ENCODE measurements at regions not wholly inside any gene's neighbourhood (a gene's known extent, or its start where the extent isn't known, plus 50 kb on each side); places are given as distances from the start of the nearest gene placed in this dataset.
A peak's percentile ranks its signal among the peaks of the same experiment; 100 is the strongest.
"Not testable (repeated sequence)": the region's sequence is repeated elsewhere in the genome, so short reads cannot be mapped to it uniquely, and the experiment has no call there.

DNA sequence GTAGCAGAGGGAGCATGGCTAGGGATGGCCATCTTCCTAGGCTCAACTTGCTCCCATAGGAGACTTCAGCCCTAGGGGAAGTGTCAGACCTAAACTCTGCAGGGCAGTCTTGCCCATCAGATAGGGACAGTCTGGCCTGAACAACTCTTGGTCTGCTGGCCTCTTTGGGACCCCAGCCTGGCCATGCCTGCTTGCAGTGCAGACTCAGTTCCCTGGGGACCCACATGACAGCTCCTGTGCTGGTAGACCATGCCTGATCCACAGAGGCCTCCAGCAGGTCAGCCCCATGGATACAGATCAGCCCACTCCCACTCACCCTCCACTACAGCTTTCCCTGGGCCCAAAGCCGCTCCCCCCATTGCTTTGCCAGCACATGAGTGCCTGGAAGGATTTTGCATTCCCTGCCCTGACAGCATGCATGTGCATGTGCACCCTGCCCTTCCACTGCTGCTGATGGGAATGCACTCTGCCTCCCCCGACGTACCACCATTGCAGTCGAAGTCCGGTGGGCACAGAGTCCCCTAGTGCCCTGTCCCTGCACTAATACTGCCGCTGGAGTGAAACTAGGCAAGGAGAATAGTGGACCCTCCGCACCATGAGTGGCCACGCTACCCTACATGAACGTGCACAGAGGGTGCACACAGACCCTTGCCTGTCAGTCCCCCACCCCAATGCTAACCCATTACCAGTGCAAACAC, 841.4 kb downstream of the FSCB start:
- Histone ChIP-seq H4K8ac (ENCODE audit: low read depth, low read length) (no peak overlapping the region), H3K56ac (ENCODE audit: low read length) (no peak overlapping the region), H3K18ac (ENCODE audit: low read length) (no peak overlapping the region), H3K27ac (ENCODE audit: low read depth, low read length) (no peak overlapping the region), H3K23ac (ENCODE audit: low read length) (no peak overlapping the region), H2BK15ac (replicated peaks; ENCODE audit: low read depth) (no peak overlapping the region), H2BK120ac (ENCODE audit: low read depth, low read length) (no peak overlapping the region), H3K9ac (ENCODE audit: low read length) (no peak overlapping the region), H3K4me2 (ENCODE audit: low read length) (no peak overlapping the region), H4K5ac (ENCODE audit: low read length) (no peak overlapping the region), H2AK5ac (ENCODE audit: low read length) (no peak overlapping the region), H3K4me1 (ENCODE audit: control insufficient read depth, low read depth, low read length) (no peaks in the 10 kb centered on the region), H2BK5ac (ENCODE audit: low read length) (no peak overlapping the region), H3K27me3 (ENCODE audit: insufficient read depth, low read length, poor library complexity) (no peaks in the 10 kb centered on the region), H3K36me3 (ENCODE audit: control insufficient read depth, insufficient read depth, low read length) (no peaks in the 10 kb centered on the region), H3K4ac (ENCODE audit: low read depth, low read length) (no peak overlapping the region), H3K79me1 (ENCODE audit: low read length) (no peaks in the 10 kb centered on the region), H3K79me2 (ENCODE audit: control insufficient read depth, insufficient read depth, low read length) (no peaks in the 10 kb centered on the region), H3K4me3 (ENCODE audit: low read length) (no peak overlapping the region)
- no CpG with 5 or more reads among the region's 9 CpGs for WGBS (ENCODE audit: extremely low coverage, insufficient coverage, low lambda C conversion rate)
- no peak for DNase-seq

DNA sequence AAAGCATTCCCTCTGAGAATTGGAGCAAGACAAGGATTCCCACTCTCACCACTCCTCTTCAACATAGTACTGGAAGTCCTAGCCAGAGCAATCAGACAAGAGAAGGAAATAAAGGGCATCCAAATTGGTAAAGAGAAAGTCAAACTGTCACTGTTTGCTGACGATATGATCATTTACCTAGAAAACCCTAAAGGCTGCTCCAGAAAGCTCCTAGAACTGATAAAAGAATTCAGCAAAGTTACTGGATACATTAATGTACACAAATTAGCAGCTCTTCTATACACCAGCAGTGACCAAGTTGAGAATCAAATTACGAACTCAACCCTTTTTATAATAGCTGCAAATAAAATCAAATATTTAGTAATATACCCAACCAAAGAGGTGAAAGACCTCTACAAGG, 851.9 kb downstream of the FSCB start:
- H3K27me3 ChIP-seq (ENCODE audit: insufficient read depth, low read length, poor library complexity); H3K79me1 ChIP-seq (ENCODE audit: low read length); H4K5ac ChIP-seq (ENCODE audit: low read length); H3K4me1 ChIP-seq (ENCODE audit: control insufficient read depth, low read depth, low read length); H3K4me2 ChIP-seq (ENCODE audit: low read length); H3K9ac ChIP-seq (ENCODE audit: low read length); H4K8ac ChIP-seq (ENCODE audit: low read depth, low read length); H3K36me3 ChIP-seq (ENCODE audit: control insufficient read depth, insufficient read depth, low read length); H2BK5ac ChIP-seq (ENCODE audit: low read length); H3K23ac ChIP-seq (ENCODE audit: low read length); H3K4ac ChIP-seq (ENCODE audit: low read depth, low read length); H3K4me3 ChIP-seq (ENCODE audit: low read length); H3K27ac ChIP-seq (ENCODE audit: low read depth, low read length); H3K56ac ChIP-seq (ENCODE audit: low read length); H3K18ac ChIP-seq (ENCODE audit: low read length); H2BK120ac ChIP-seq (ENCODE audit: low read depth, low read length); H3K79me2 ChIP-seq (ENCODE audit: control insufficient read depth, insufficient read depth, low read length); H2AK5ac ChIP-seq (ENCODE audit: low read length); DNase-seq; H2BK15ac ChIP-seq (replicated peaks; ENCODE audit: low read depth): not testable (repeated sequence)
- no CpG with 5 or more reads among the region's 2 CpGs for WGBS (ENCODE audit: extremely low coverage, insufficient coverage, low lambda C conversion rate)

DNA sequence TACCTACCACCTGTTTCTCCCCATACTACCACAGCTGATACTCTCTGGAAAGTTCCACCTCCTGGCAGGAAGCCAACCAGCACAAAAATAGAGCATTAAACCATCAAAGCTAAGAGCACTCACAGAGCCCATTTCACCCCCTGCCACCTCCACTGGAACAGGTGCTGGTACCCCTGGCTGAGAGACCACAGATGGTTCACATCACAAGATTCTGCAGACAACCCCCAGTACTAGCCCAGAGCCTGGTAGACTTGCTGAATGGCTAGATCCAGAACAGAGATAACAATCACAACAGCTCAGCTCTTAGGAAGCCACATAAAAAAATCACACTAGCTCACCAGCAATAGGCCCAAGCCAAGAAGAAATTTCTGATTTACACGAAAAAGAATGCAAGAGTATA, 855.2 kb downstream of the FSCB start:
- Histone ChIP-seq H2BK5ac (ENCODE audit: low read length) (no peak overlapping the region), H3K23ac (ENCODE audit: low read length) (no peak overlapping the region), H2AK5ac (ENCODE audit: low read length) (no peak overlapping the region), H2BK120ac (ENCODE audit: low read depth, low read length) (no peak overlapping the region), H3K18ac (ENCODE audit: low read length) (no peak overlapping the region), H3K4me2 (ENCODE audit: low read length) (no peak overlapping the region), H3K4me1 (ENCODE audit: control insufficient read depth, low read depth, low read length) (no peaks in the 10 kb centered on the region), H3K4ac (ENCODE audit: low read depth, low read length) (no peak overlapping the region), H3K36me3 (ENCODE audit: control insufficient read depth, insufficient read depth, low read length) (no peaks in the 10 kb centered on the region), H4K5ac (ENCODE audit: low read length) (no peak overlapping the region), H4K8ac (ENCODE audit: low read depth, low read length) (no peak overlapping the region), H3K4me3 (ENCODE audit: low read length) (no peak overlapping the region), H3K79me2 (ENCODE audit: control insufficient read depth, insufficient read depth, low read length) (no peaks in the 10 kb centered on the region), H3K56ac (ENCODE audit: low read length) (no peak overlapping the region), H2BK15ac (replicated peaks; ENCODE audit: low read depth) (no peak overlapping the region), H3K27me3 (ENCODE audit: insufficient read depth, low read length, poor library complexity) (no peaks in the 10 kb centered on the region), H3K9ac (ENCODE audit: low read length) (no peak overlapping the region), H3K27ac (ENCODE audit: low read depth, low read length) (no peak overlapping the region), H3K79me1 (ENCODE audit: low read length) (no peaks in the 10 kb centered on the region)
- WGBS (ENCODE audit: extremely low coverage, insufficient coverage, low lambda C conversion rate): no CpG with 5 or more reads among the region's 1 CpG
- peak; percentile 15 for DNase-seq

DNA sequence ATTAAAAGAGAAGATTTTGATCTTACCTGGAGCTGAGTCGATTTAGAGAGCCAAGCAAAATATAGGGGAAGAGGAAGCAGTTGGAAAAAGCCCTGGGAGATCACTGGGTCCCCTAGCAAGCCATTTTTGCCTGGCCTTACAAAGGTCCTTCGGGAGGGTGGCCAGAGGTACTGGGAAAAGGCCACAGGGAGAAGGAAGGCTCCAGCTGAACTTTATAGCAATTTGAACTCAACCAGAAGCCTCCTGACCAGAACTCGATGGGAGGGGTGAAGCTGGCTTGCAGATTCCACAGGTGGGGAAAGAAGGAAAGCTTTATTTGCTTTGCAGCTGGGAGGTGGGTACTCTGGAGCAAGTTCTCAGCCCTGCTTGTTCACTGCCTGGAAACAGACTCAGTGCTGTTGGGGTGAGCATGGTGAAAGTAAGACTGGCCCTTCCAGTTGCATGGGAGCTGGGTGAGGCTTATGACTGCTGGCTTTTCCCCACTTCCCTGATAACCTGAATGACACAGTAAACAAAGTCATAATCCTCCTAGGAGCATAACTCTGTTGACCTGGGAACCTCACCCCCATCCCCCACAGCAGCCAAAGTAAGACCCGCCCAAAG, 855.8 kb downstream of the FSCB start:
- no peak overlapping the region for H3K4ac ChIP-seq (ENCODE audit: low read depth, low read length)
- no peak overlapping the region for H3K4me2 ChIP-seq (ENCODE audit: low read length)
- H3K27me3 ChIP-seq (ENCODE audit: insufficient read depth, low read length, poor library complexity): no peaks in the 10 kb centered on the region
- H2BK5ac ChIP-seq (ENCODE audit: low read length): no peak overlapping the region
- H3K27ac ChIP-seq (ENCODE audit: low read depth, low read length): no peak overlapping the region
- H3K36me3 ChIP-seq (ENCODE audit: control insufficient read depth, insufficient read depth, low read length): no peaks in the 10 kb centered on the region
- H4K5ac ChIP-seq (ENCODE audit: low read length): no peak overlapping the region
- H3K23ac ChIP-seq (ENCODE audit: low read length): no peak overlapping the region
- WGBS (ENCODE audit: extremely low coverage, insufficient coverage, low lambda C conversion rate): no CpG with 5 or more reads among the region's 4 CpGs
- H4K8ac ChIP-seq (ENCODE audit: low read depth, low read length): no peak overlapping the region
- DNase-seq: no peak
- H3K79me2 ChIP-seq (ENCODE audit: control insufficient read depth, insufficient read depth, low read length): no peaks in the 10 kb centered on the region
- H3K79me1 ChIP-seq (ENCODE audit: low read length): no peaks in the 10 kb centered on the region
- no peak overlapping the region for H3K9ac ChIP-seq (ENCODE audit: low read length)
- no peak overlapping the region for H2BK120ac ChIP-seq (ENCODE audit: low read depth, low read length)
- H2AK5ac ChIP-seq (ENCODE audit: low read length): no peak overlapping the region
- no peak overlapping the region for H2BK15ac ChIP-seq (replicated peaks; ENCODE audit: low read depth)
- H3K56ac ChIP-seq (ENCODE audit: low read length): no peak overlapping the region
- no peak overlapping the region for H3K18ac ChIP-seq (ENCODE audit: low read length)
- H3K4me3 ChIP-seq (ENCODE audit: low read length): no peak overlapping the region
- H3K4me1 ChIP-seq (ENCODE audit: control insufficient read depth, low read depth, low read length): no peaks in the 10 kb centered on the region

DNA sequence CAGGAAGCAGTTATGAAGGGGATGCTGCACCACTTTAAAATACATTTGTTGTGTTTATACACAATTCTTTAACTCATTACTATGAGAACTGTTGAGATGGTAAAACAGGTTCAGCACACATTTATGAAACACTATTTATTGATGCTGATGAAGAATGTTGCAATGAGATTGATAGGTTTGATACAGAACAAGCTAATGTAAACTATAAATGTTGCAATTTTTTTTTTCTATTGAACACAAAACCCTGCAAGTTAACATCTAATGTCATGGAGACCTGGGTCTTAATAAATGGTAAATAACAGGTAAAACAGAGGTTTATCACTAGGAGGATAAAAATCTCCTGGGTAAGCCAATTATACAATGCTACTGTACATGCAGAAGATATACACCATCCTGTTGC, 857.6 kb downstream of the FSCB start:
- no peak overlapping the region for H4K8ac ChIP-seq (ENCODE audit: low read depth, low read length)
- H3K27ac ChIP-seq (ENCODE audit: low read depth, low read length): no peak overlapping the region
- no peak overlapping the region for H3K9ac ChIP-seq (ENCODE audit: low read length)
- no peak overlapping the region for H2BK5ac ChIP-seq (ENCODE audit: low read length)
- H3K4me3 ChIP-seq (ENCODE audit: low read length): no peak overlapping the region
- H3K23ac ChIP-seq (ENCODE audit: low read length): no peak overlapping the region
- no peak overlapping the region for H3K4ac ChIP-seq (ENCODE audit: low read depth, low read length)
- no peak overlapping the region for H3K4me2 ChIP-seq (ENCODE audit: low read length)
- no peaks in the 10 kb centered on the region for H3K36me3 ChIP-seq (ENCODE audit: control insufficient read depth, insufficient read depth, low read length)
- H3K79me2 ChIP-seq (ENCODE audit: control insufficient read depth, insufficient read depth, low read length): no peaks in the 10 kb centered on the region
- no peaks in the 10 kb centered on the region for H3K27me3 ChIP-seq (ENCODE audit: insufficient read depth, low read length, poor library complexity)
- H3K18ac ChIP-seq (ENCODE audit: low read length): no peak overlapping the region
- H3K56ac ChIP-seq (ENCODE audit: low read length): no peak overlapping the region
- no peaks in the 10 kb centered on the region for H3K4me1 ChIP-seq (ENCODE audit: control insufficient read depth, low read depth, low read length)
- no peak overlapping the region for H2BK15ac ChIP-seq (replicated peaks; ENCODE audit: low read depth)
- H3K79me1 ChIP-seq (ENCODE audit: low read length): no peaks in the 10 kb centered on the region
- H2BK120ac ChIP-seq (ENCODE audit: low read depth, low read length): no peak overlapping the region
- DNase-seq: no peak
- H2AK5ac ChIP-seq (ENCODE audit: low read length): no peak overlapping the region
- no peak overlapping the region for H4K5ac ChIP-seq (ENCODE audit: low read length)

DNA sequence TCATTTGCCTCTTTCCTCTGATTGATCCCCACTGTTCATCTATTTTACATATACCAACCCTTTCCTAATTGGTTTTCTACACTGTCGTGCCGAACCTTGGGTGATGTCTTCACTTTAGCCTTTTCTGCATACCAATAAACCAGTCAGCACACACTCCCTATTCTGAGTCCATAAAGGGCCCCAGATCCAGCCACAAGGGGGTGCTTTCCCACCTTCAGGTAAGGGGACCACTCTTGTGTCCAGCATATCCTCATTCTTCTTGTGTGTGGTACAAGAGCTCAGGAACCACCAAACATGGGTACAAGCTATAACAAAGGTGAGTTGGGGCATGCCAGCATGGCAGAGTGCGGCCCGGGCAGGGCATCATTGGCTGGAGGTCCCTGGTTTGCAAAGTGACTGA, 859.8 kb downstream of the FSCB start:
- no peak overlapping the region for H3K27ac ChIP-seq (ENCODE audit: low read depth, low read length)
- no peaks in the 10 kb centered on the region for H3K79me1 ChIP-seq (ENCODE audit: low read length)
- H2AK5ac ChIP-seq (ENCODE audit: low read length): no peak overlapping the region
- H2BK120ac ChIP-seq (ENCODE audit: low read depth, low read length): no peak overlapping the region
- no peak overlapping the region for H3K9ac ChIP-seq (ENCODE audit: low read length)
- H3K4me3 ChIP-seq (ENCODE audit: low read length): no peak overlapping the region
- H3K4ac ChIP-seq (ENCODE audit: low read depth, low read length): no peak overlapping the region
- H3K18ac ChIP-seq (ENCODE audit: low read length): no peak overlapping the region
- no peak overlapping the region for H2BK5ac ChIP-seq (ENCODE audit: low read length)
- no peak overlapping the region for H4K5ac ChIP-seq (ENCODE audit: low read length)
- no peak overlapping the region for H2BK15ac ChIP-seq (replicated peaks; ENCODE audit: low read depth)
- H3K4me1 ChIP-seq (ENCODE audit: control insufficient read depth, low read depth, low read length): no peaks in the 10 kb centered on the region
- no peak overlapping the region for H3K56ac ChIP-seq (ENCODE audit: low read length)
- DNase-seq: peak; percentile 50
- no CpG with 5 or more reads among the region's 4 CpGs for WGBS (ENCODE audit: extremely low coverage, insufficient coverage, low lambda C conversion rate)
- H3K4me2 ChIP-seq (ENCODE audit: low read length): no peak overlapping the region
- no peak overlapping the region for H3K23ac ChIP-seq (ENCODE audit: low read length)
- no peaks in the 10 kb centered on the region for H3K36me3 ChIP-seq (ENCODE audit: control insufficient read depth, insufficient read depth, low read length)
- no peaks in the 10 kb centered on the region for H3K27me3 ChIP-seq (ENCODE audit: insufficient read depth, low read length, poor library complexity)
- no peak overlapping the region for H4K8ac ChIP-seq (ENCODE audit: low read depth, low read length)
- no peaks in the 10 kb centered on the region for H3K79me2 ChIP-seq (ENCODE audit: control insufficient read depth, insufficient read depth, low read length)
